ENCODE measurements at regions not wholly inside any gene's neighbourhood (a gene's known extent, or its start where the extent isn't known, plus 50 kb on each side); places are given as distances from the start of the nearest gene placed in this dataset.

GRCh38 chr2:217040099-217040498 is 180.2 kb upstream of the TNP1 start:
- Histone ChIP-seq H3K9ac (ENCODE audit: low read length) (no peak overlapping the region), H3K14ac (ENCODE audit: low read length) (no peak overlapping the region), H3K27me3 (ENCODE audit: insufficient read depth, low read length) (no peaks in the 10 kb centered on the region), H3K79me1 (ENCODE audit: low read length) (no peaks in the 10 kb centered on the region), H3K27ac (ENCODE audit: low read depth, low read length) (no peak overlapping the region), H3K4me3 (ENCODE audit: low read depth, low read length) (no peak overlapping the region), H3K4me1 (ENCODE audit: control insufficient read depth in 1 of 2, insufficient read depth in 2 of 2, low read length in 2 of 2) (no peaks in the 10 kb centered on the region), H2AK5ac (ENCODE audit: low read length) (no peak overlapping the region), H3K23ac (ENCODE audit: low read length) (no peak overlapping the region), H3K4ac (ENCODE audit: low read depth, low read length) (no peak overlapping the region), H2BK12ac (ENCODE audit: low read length) (no peak overlapping the region), H3K18ac (ENCODE audit: low read length) (no peak overlapping the region), H2BK120ac (ENCODE audit: insufficient read depth, low read length, poor library complexity) (no peak overlapping the region), H4K8ac (ENCODE audit: low read depth, low read length) (no peak overlapping the region), H2BK5ac (ENCODE audit: low read depth, low read length, poor library complexity) (no peak overlapping the region), H3K4me2 (ENCODE audit: low read length) (no peak overlapping the region), H4K91ac (ENCODE audit: low read depth, low read length) (no peak overlapping the region), H3K9me3 (ENCODE audit: insufficient read depth, low read depth, low read length) (no peaks in the 10 kb centered on the region), H3K79me2 (ENCODE audit: control insufficient read depth, insufficient read depth, low read length, poor library complexity) (no peaks in the 10 kb centered on the region), H2AFZ (ENCODE audit: insufficient read depth, low read length, poor library complexity) (no peak overlapping the region), H3K36me3 (ENCODE audit: control insufficient read depth in 1 of 2, insufficient read depth in 2 of 2, low read length in 2 of 2) (no peaks in the 10 kb centered on the region), H4K12ac (ENCODE audit: low read depth, low read length) (no peak overlapping the region)
- no CpG with 5 or more reads among the region's 8 CpGs for WGBS (ENCODE audit: extremely low coverage, insufficient coverage, insufficient read length)
- DNase-seq: no peak

DNA sequence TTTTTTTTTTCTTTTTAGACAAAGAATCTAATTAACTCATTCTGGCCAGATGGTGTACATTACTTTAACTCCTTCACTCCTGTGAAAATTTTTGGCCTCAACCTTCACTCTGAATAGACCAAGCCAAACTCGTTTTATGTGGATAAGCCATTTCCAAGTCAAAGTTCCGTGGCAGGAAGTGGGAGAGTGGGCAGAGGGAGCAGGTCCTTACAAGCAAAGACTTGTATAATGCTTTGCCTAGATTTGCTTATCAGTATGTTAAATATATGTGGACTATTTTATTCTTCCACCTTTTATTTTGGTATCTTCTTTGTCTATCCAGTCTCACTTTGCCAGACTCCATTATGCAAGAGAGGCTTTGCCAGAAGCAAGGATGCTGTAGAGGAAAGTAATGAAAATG is 178.1 kb upstream of the TNP1 start:
- no peaks in the 10 kb centered on the region for H3K79me1 ChIP-seq (ENCODE audit: low read length)
- no peak overlapping the region for H4K12ac ChIP-seq (ENCODE audit: low read depth, low read length)
- H3K36me3 ChIP-seq (ENCODE audit: control insufficient read depth in 1 of 2, insufficient read depth in 2 of 2, low read length in 2 of 2): no peaks in the 10 kb centered on the region
- no peak overlapping the region for H4K8ac ChIP-seq (ENCODE audit: low read depth, low read length)
- no peaks in the 10 kb centered on the region for H3K9me3 ChIP-seq (ENCODE audit: insufficient read depth, low read depth, low read length)
- no peaks in the 10 kb centered on the region for H3K4me1 ChIP-seq (ENCODE audit: control insufficient read depth in 1 of 2, insufficient read depth in 2 of 2, low read length in 2 of 2)
- H2BK5ac ChIP-seq (ENCODE audit: low read depth, low read length, poor library complexity): no peak overlapping the region
- no peak overlapping the region for H3K14ac ChIP-seq (ENCODE audit: low read length)
- no peaks in the 10 kb centered on the region for H3K79me2 ChIP-seq (ENCODE audit: control insufficient read depth, insufficient read depth, low read length, poor library complexity)
- H2AFZ ChIP-seq (ENCODE audit: insufficient read depth, low read length, poor library complexity): no peak overlapping the region
- no peak overlapping the region for H3K4me2 ChIP-seq (ENCODE audit: low read length)
- H3K9ac ChIP-seq (ENCODE audit: low read length): no peak overlapping the region
- no peak overlapping the region for H3K27ac ChIP-seq (ENCODE audit: low read depth, low read length)
- no peaks in the 10 kb centered on the region for H3K27me3 ChIP-seq (ENCODE audit: insufficient read depth, low read length)
- no peak overlapping the region for H2BK12ac ChIP-seq (ENCODE audit: low read length)
- no peak overlapping the region for H3K4me3 ChIP-seq (ENCODE audit: low read depth, low read length)
- no peak overlapping the region for H3K4ac ChIP-seq (ENCODE audit: low read depth, low read length)
- no peak for DNase-seq
- no peak overlapping the region for H3K23ac ChIP-seq (ENCODE audit: low read length)
- no peak overlapping the region for H3K18ac ChIP-seq (ENCODE audit: low read length)
- H2AK5ac ChIP-seq (ENCODE audit: low read length): no peak overlapping the region
- no peak overlapping the region for H2BK120ac ChIP-seq (ENCODE audit: insufficient read depth, low read length, poor library complexity)
- no CpG with 5 or more reads among the region's 2 CpGs for WGBS (ENCODE audit: extremely low coverage, insufficient coverage, insufficient read length)
- H4K91ac ChIP-seq (ENCODE audit: low read depth, low read length): no peak overlapping the region

DNA sequence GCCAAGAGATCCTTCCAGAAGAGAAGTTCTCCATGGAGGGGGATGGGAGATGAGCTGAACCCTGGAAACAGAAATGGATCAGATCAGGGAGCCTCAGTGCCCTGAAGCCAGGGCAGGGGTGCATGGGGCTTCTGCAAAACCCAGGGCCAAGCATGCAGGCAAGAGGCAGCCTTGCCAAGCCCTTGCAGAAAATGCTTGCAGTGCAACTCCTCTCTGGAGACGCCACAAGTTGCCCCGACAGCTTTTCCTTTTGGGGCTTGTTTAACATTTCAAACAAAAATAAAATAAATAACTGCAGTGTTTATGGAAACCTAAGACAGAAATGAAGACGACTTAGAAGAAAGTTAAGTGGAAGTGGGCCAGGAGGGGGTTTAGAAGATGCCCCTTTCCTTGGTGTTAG is 177.5 kb upstream of the TNP1 start:
- no CpG with 5 or more reads among the region's 3 CpGs for WGBS (ENCODE audit: extremely low coverage, insufficient coverage, insufficient read length)
- Histone ChIP-seq H3K18ac (ENCODE audit: low read length) (no peak overlapping the region), H3K9ac (ENCODE audit: low read length) (no peak overlapping the region), H3K9me3 (ENCODE audit: insufficient read depth, low read depth, low read length) (no peaks in the 10 kb centered on the region), H3K4me1 (ENCODE audit: control insufficient read depth in 1 of 2, insufficient read depth in 2 of 2, low read length in 2 of 2) (no peaks in the 10 kb centered on the region), H4K12ac (ENCODE audit: low read depth, low read length) (no peak overlapping the region), H2AFZ (ENCODE audit: insufficient read depth, low read length, poor library complexity) (no peak overlapping the region), H2BK5ac (ENCODE audit: low read depth, low read length, poor library complexity) (no peak overlapping the region), H3K27me3 (ENCODE audit: insufficient read depth, low read length) (no peaks in the 10 kb centered on the region), H4K91ac (ENCODE audit: low read depth, low read length) (no peak overlapping the region), H3K36me3 (ENCODE audit: control insufficient read depth in 1 of 2, insufficient read depth in 2 of 2, low read length in 2 of 2) (no peaks in the 10 kb centered on the region), H3K4me2 (ENCODE audit: low read length) (no peak overlapping the region), H3K23ac (ENCODE audit: low read length) (no peak overlapping the region), H3K4ac (ENCODE audit: low read depth, low read length) (no peak overlapping the region), H3K79me2 (ENCODE audit: control insufficient read depth, insufficient read depth, low read length, poor library complexity) (no peaks in the 10 kb centered on the region), H3K27ac (ENCODE audit: low read depth, low read length) (no peak overlapping the region), H4K8ac (ENCODE audit: low read depth, low read length) (no peak overlapping the region), H3K79me1 (ENCODE audit: low read length) (no peaks in the 10 kb centered on the region), H2AK5ac (ENCODE audit: low read length) (no peak overlapping the region), H3K14ac (ENCODE audit: low read length) (no peak overlapping the region), H3K4me3 (ENCODE audit: low read depth, low read length) (no peak overlapping the region), H2BK12ac (ENCODE audit: low read length) (no peak overlapping the region), H2BK120ac (ENCODE audit: insufficient read depth, low read length, poor library complexity) (no peak overlapping the region)
- DNase-seq: no peak

DNA sequence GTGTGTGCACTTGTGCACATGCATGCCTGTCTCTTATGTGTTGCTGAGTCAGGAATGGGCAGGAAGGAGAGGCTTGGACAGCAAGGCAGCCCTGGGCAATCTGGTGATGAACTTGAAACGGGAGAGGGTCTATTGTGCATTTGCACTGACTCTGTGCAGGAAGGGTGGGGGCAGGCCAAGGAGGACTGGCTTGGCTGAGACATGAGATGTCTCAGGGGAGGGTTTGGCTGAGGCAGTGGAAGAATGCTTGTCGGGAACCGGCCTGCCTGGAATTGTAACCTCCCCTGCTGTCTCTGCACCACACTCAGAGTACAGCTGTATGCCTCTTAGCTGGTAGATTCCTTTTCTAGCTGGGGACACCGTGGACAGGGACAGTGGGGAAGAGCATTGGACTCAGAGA is 176.1 kb upstream of the TNP1 start:
- Histone ChIP-seq H3K36me3 (ENCODE audit: control insufficient read depth in 1 of 2, insufficient read depth in 2 of 2, low read length in 2 of 2) (no peaks in the 10 kb centered on the region), H3K4me3 (ENCODE audit: low read depth, low read length) (no peak overlapping the region), H4K8ac (ENCODE audit: low read depth, low read length) (no peak overlapping the region), H3K9me3 (ENCODE audit: insufficient read depth, low read depth, low read length) (no peaks in the 10 kb centered on the region), H4K12ac (ENCODE audit: low read depth, low read length) (no peak overlapping the region), H2BK12ac (ENCODE audit: low read length) (no peak overlapping the region), H3K9ac (ENCODE audit: low read length) (no peak overlapping the region), H3K18ac (ENCODE audit: low read length) (no peak overlapping the region), H3K27ac (ENCODE audit: low read depth, low read length) (no peak overlapping the region), H3K27me3 (ENCODE audit: insufficient read depth, low read length) (no peaks in the 10 kb centered on the region), H3K4me2 (ENCODE audit: low read length) (no peak overlapping the region), H3K14ac (ENCODE audit: low read length) (no peak overlapping the region), H2BK120ac (ENCODE audit: insufficient read depth, low read length, poor library complexity) (no peak overlapping the region), H2BK5ac (ENCODE audit: low read depth, low read length, poor library complexity) (no peak overlapping the region), H2AK5ac (ENCODE audit: low read length) (no peak overlapping the region), H2AFZ (ENCODE audit: insufficient read depth, low read length, poor library complexity) (no peak overlapping the region), H3K79me1 (ENCODE audit: low read length) (no peaks in the 10 kb centered on the region), H3K4me1 (ENCODE audit: control insufficient read depth in 1 of 2, insufficient read depth in 2 of 2, low read length in 2 of 2) (no peaks in the 10 kb centered on the region), H3K23ac (ENCODE audit: low read length) (no peak overlapping the region), H3K79me2 (ENCODE audit: control insufficient read depth, insufficient read depth, low read length, poor library complexity) (no peaks in the 10 kb centered on the region), H3K4ac (ENCODE audit: low read depth, low read length) (no peak overlapping the region), H4K91ac (ENCODE audit: low read depth, low read length) (no peak overlapping the region)
- WGBS (ENCODE audit: extremely low coverage, insufficient coverage, insufficient read length): no CpG with 5 or more reads among the region's 4 CpGs
- no peak for DNase-seq
